PFSK-1 (cell line): ENCODE measurements at regions not wholly inside any gene's neighbourhood (a gene's known extent, or its start where the extent isn't known, plus 50 kb on each side); places are given as distances from the start of the nearest gene placed in this dataset.

ENCODE experiments used
- POLR2AphosphoS5 ChIP-seq: IDR thresholded peaks from 2 replicates; pipeline ENCODE4 v1.6.1; 2012; ENCODE audit warnings: low read depth, mild to moderate bottlenecking, control low read depth, low read length, moderate library complexity
- REST ChIP-seq, 2 experiments: IDR thresholded peaks; 2 replicates each; pipeline versions ENCODE4 v1.6.1 to v1.8.0; 2011 to 2012; ENCODE audit warnings: low read depth in 2 of 2, low read length in 2 of 2, control low read depth in 1 of 2, inconsistent platforms in 1 of 2, mild to moderate bottlenecking in 1 of 2, moderate library complexity in 1 of 2; ENCODE audit not compliant: insufficient read depth in 1 of 2
- SIN3A ChIP-seq: IDR thresholded peaks from 2 replicates; pipeline ENCODE4 v1.6.1; 2012; ENCODE audit warnings: mild to moderate bottlenecking, low read length, moderate library complexity, borderline replicate concordance; ENCODE audit not compliant: insufficient read depth
- TAF1 ChIP-seq: IDR thresholded peaks from 2 replicates; pipeline ENCODE4 v1.6.1; 2012; ENCODE audit warnings: low read length, control low read depth, borderline replicate concordance; ENCODE audit not compliant: insufficient read depth

GRCh38 chr9:121562301-121562700 lies 62.7 kb upstream of the GGTA1 start:
- TF ChIP-seq POLR2AphosphoS5, result no peak
- TF ChIP-seq REST (IDR thresholded peaks at IDR 0.05; ENCODE audit: insufficient read depth in 1 of 2, low read depth in 2 of 2, low read length in 2 of 2), result no peak
- TF ChIP-seq TAF1, result no peak
- TF ChIP-seq SIN3A, result no peak
